T-helper 17 cell (primary cell): ENCODE measurements at regions not wholly inside any gene's neighbourhood (a gene's known extent, or its start where the extent isn't known, plus 50 kb on each side); places are given as distances from the start of the nearest gene placed in this dataset.

Experiments
- ATAC-seq: fragments of 150-1000 bp; cut with Tn5 transposase; 2 replicates; pipeline ENCODE4 v1.10.0; 2021; ENCODE audit warnings: mild to moderate bottlenecking, moderate library complexity
- DNase-seq, 3 donors: peaks; one replicate each; pipeline versions ENCODE4 v3.0.0 to v3.0.0-alpha.2; 2020 to 2021
- H3K9me3 ChIP-seq: one replicate; pipeline ENCODE4 v1.7.0; 2013; ENCODE audit warnings: low read length, mild to moderate bottlenecking; ENCODE audit not compliant: control insufficient read depth, poor library complexity, severe bottlenecking
- H3K27ac Mint-ChIP-seq: one replicate; pipeline ENCODE4 v1.8.0; 2022; ENCODE audit warnings: mild to moderate bottlenecking, moderate library complexity, mixed read lengths
- H3K27me3 Mint-ChIP-seq: one replicate; pipeline ENCODE4 v1.8.0; 2022; ENCODE audit warnings: mixed read lengths
- H3K36me3 Mint-ChIP-seq: one replicate; pipeline ENCODE4 v1.8.0; 2022; ENCODE audit warnings: low read depth, mixed read lengths
- H3K4me1 Mint-ChIP-seq: one replicate; pipeline ENCODE4 v1.8.0; 2022; ENCODE audit warnings: mild to moderate bottlenecking, mixed read lengths
- H3K4me3 Mint-ChIP-seq: one replicate; pipeline ENCODE4 v1.8.0; 2022; ENCODE audit warnings: mild to moderate bottlenecking, moderate library complexity, mixed read lengths

- DNase-seq: no peak
- Mint-ChIP-seq H3K4me3 (no peak overlapping the region), H3K27me3 (no peaks in the 10 kb centered on the region), H3K36me3 (no peaks in the 10 kb centered on the region), H3K4me1 (peaks cover 2% of the 10 kb centered on the region), H3K27ac (no peak overlapping the region)
- no peak for ATAC-seq
- H3K9me3 ChIP-seq: no peaks in the 10 kb centered on the region
Measured at GRCh38 chr2:52929412-52929811, 838.2 kb upstream of the CHAC2 start.

GRCh38 chr2:52919673-52920072, 847.9 kb upstream of the CHAC2 start:
- no peak overlapping the region for H3K27ac Mint-ChIP-seq
- ATAC-seq (no peak), DNase-seq (no peak)
- no peak overlapping the region for H3K4me3 Mint-ChIP-seq
- no peaks in the 10 kb centered on the region for H3K9me3 ChIP-seq
- no peaks in the 10 kb centered on the region for H3K27me3 Mint-ChIP-seq
- H3K4me1 Mint-ChIP-seq: no peaks in the 10 kb centered on the region
- H3K36me3 Mint-ChIP-seq: no peaks in the 10 kb centered on the region

- H3K4me3 Mint-ChIP-seq: no peak overlapping the region
- H3K27me3 Mint-ChIP-seq: no peaks in the 10 kb centered on the region
- no peak for DNase-seq
- no peak overlapping the region for H3K27ac Mint-ChIP-seq
- no peaks in the 10 kb centered on the region for H3K9me3 ChIP-seq
- ATAC-seq: no peak
- H3K4me1 Mint-ChIP-seq: no peaks in the 10 kb centered on the region
- H3K36me3 Mint-ChIP-seq: no peaks in the 10 kb centered on the region
Measured at GRCh38 chr2:52918551-52918950, 849.1 kb upstream of the CHAC2 start.

- no peak overlapping the region for H3K27ac Mint-ChIP-seq
- no peaks in the 10 kb centered on the region for H3K4me1 Mint-ChIP-seq
- H3K9me3 ChIP-seq: no peaks in the 10 kb centered on the region
- DNase-seq (no peak), ATAC-seq (no peak)
- H3K4me3 Mint-ChIP-seq: no peak overlapping the region
- H3K27me3 Mint-ChIP-seq: no peaks in the 10 kb centered on the region
- H3K36me3 Mint-ChIP-seq: no peaks in the 10 kb centered on the region
Measured at GRCh38 chr2:52916981-52917380, 850.6 kb upstream of the CHAC2 start.

GRCh38 chr2:52904355-52904891, 863.2 kb upstream of the CHAC2 start:
- no peak overlapping the region for H3K27ac Mint-ChIP-seq

GRCh38 chr2:52897511-52898044, 870.0 kb upstream of the CHAC2 start:
- no peak overlapping the region for H3K27ac Mint-ChIP-seq
- no peak overlapping the region for H3K4me3 Mint-ChIP-seq
- DNase-seq (no peak), ATAC-seq (no peak)
- H3K9me3 ChIP-seq: no peaks in the 10 kb centered on the region
- H3K4me1 Mint-ChIP-seq: no peaks in the 10 kb centered on the region
- H3K27me3 Mint-ChIP-seq: no peaks in the 10 kb centered on the region
- H3K36me3 Mint-ChIP-seq: no peaks in the 10 kb centered on the region

More at GRCh38 chr2:52904355-52904891, 863.2 kb upstream of the CHAC2 start:
- no peak overlapping the region for H3K4me3 Mint-ChIP-seq
- H3K9me3 ChIP-seq: no peaks in the 10 kb centered on the region
- H3K36me3 Mint-ChIP-seq: no peaks in the 10 kb centered on the region
- DNase-seq: no peak
- H3K4me1 Mint-ChIP-seq: no peaks in the 10 kb centered on the region
- ATAC-seq: no peak
- H3K27me3 Mint-ChIP-seq: no peaks in the 10 kb centered on the region

- no peak overlapping the region for H3K4me3 Mint-ChIP-seq
- no peaks in the 10 kb centered on the region for H3K9me3 ChIP-seq
- H3K36me3 Mint-ChIP-seq: no peaks in the 10 kb centered on the region
- no peaks in the 10 kb centered on the region for H3K4me1 Mint-ChIP-seq
- ATAC-seq: no peak
- DNase-seq: no peak
- H3K27ac Mint-ChIP-seq: no peak overlapping the region
- H3K27me3 Mint-ChIP-seq: no peaks in the 10 kb centered on the region
Measured at GRCh38 chr2:52895726-52896340, 871.8 kb upstream of the CHAC2 start.

GRCh38 chr2:52886556-52886955, 881.0 kb upstream of the CHAC2 start:
- Mint-ChIP-seq H3K27me3 (no peaks in the 10 kb centered on the region), H3K36me3 (no peaks in the 10 kb centered on the region), H3K4me1 (peaks cover 3% of the 10 kb centered on the region), H3K27ac (no peak overlapping the region), H3K4me3 (no peak overlapping the region)
- ATAC-seq (no peak), DNase-seq (no peak)
- no peaks in the 10 kb centered on the region for H3K9me3 ChIP-seq

GRCh38 chr2:52884761-52885352, 882.7 kb upstream of the CHAC2 start:
- Mint-ChIP-seq H3K27ac (no peak overlapping the region), H3K27me3 (no peaks in the 10 kb centered on the region)

GRCh38 chr2:52882974-52883373, 884.6 kb upstream of the CHAC2 start:
- Mint-ChIP-seq H3K27me3 (no peaks in the 10 kb centered on the region), H3K4me1 (no peaks in the 10 kb centered on the region), H3K27ac (no peak overlapping the region), H3K4me3 (no peak overlapping the region), H3K36me3 (no peaks in the 10 kb centered on the region)
- DNase-seq: no peak
- no peak for ATAC-seq
- H3K9me3 ChIP-seq: no peaks in the 10 kb centered on the region

More at GRCh38 chr2:52884761-52885352, 882.7 kb upstream of the CHAC2 start:
- ATAC-seq: no peak
- Mint-ChIP-seq H3K4me3 (no peak overlapping the region), H3K36me3 (no peaks in the 10 kb centered on the region), H3K4me1 (peaks cover 2% of the 10 kb centered on the region)
- no peaks in the 10 kb centered on the region for H3K9me3 ChIP-seq
- no peak for DNase-seq

- H3K4me3 Mint-ChIP-seq: no peak overlapping the region
- no peak for ATAC-seq
- H3K27me3 Mint-ChIP-seq: no peaks in the 10 kb centered on the region
- H3K4me1 Mint-ChIP-seq: peaks cover 6% of the 10 kb centered on the region
- no peak overlapping the region for H3K27ac Mint-ChIP-seq
- DNase-seq: no peak
- no peaks in the 10 kb centered on the region for H3K36me3 Mint-ChIP-seq
- no peaks in the 10 kb centered on the region for H3K9me3 ChIP-seq
Measured at GRCh38 chr2:52881606-52882005, 886.0 kb upstream of the CHAC2 start.

- ATAC-seq (no peak), DNase-seq (no peak)
- no peaks in the 10 kb centered on the region for H3K27me3 Mint-ChIP-seq
- no peaks in the 10 kb centered on the region for H3K36me3 Mint-ChIP-seq
- H3K4me1 Mint-ChIP-seq: peaks cover 9% of the 10 kb centered on the region
- H3K4me3 Mint-ChIP-seq: no peak overlapping the region
- H3K27ac Mint-ChIP-seq: no peak overlapping the region
- no peaks in the 10 kb centered on the region for H3K9me3 ChIP-seq
Measured at GRCh38 chr2:52880872-52881271, 886.7 kb upstream of the CHAC2 start.

GRCh38 chr2:52879561-52879960, 888.0 kb upstream of the CHAC2 start:
- H3K27me3 Mint-ChIP-seq: no peaks in the 10 kb centered on the region
- DNase-seq (no peak), ATAC-seq (no peak)
- no peaks in the 10 kb centered on the region for H3K36me3 Mint-ChIP-seq
- H3K27ac Mint-ChIP-seq: no peak overlapping the region
- peaks cover 9% of the 10 kb centered on the region for H3K4me1 Mint-ChIP-seq
- H3K9me3 ChIP-seq: no peaks in the 10 kb centered on the region
- H3K4me3 Mint-ChIP-seq: no peak overlapping the region

- H3K9me3 ChIP-seq: no peaks in the 10 kb centered on the region
- Mint-ChIP-seq H3K4me3 (no peak overlapping the region), H3K4me1 (peaks cover 9% of the 10 kb centered on the region), H3K27me3 (no peaks in the 10 kb centered on the region), H3K27ac (no peak overlapping the region), H3K36me3 (no peaks in the 10 kb centered on the region)
- DNase-seq (no peak), ATAC-seq (no peak)
Measured at GRCh38 chr2:52877703-52878102, 889.9 kb upstream of the CHAC2 start.
